ENCODE measurements at regions not wholly inside any gene's neighbourhood (a gene's known extent, or its start where the extent isn't known, plus 50 kb on each side); places are given as distances from the start of the nearest gene placed in this dataset.
A peak's percentile ranks its signal among the peaks of the same experiment; 100 is the strongest.

- H3K36me3 ChIP-seq (ENCODE audit: control insufficient read depth in 2 of 2, extremely low read depth in 1 of 2, insufficient read depth in 2 of 2, low read length in 2 of 2) = no peaks in the 10 kb centered on the region
- no peaks in the 10 kb centered on the region for H3K27me3 ChIP-seq (ENCODE audit: control insufficient read depth, extremely low read depth, insufficient read depth, low read length)
Observed at GRCh38 chr18:10401930-10402329, 52.5 kb upstream of the APCDD1 start.

GRCh38 chr18:10402871-10403559 is 51.4 kb upstream of the APCDD1 start:
- H3K79me2 ChIP-seq (ENCODE audit: control insufficient read depth, insufficient read depth, low read length) = no peaks in the 10 kb centered on the region
- no peak overlapping the region for H3K4me2 ChIP-seq (ENCODE audit: control insufficient read depth, extremely low read depth, insufficient read depth, low read depth, low read length)
- DNase-seq (ENCODE audit: low read depth, low spot score) = no peak
- TF ChIP-seq EZH2 (IDR thresholded peaks at IDR 0.05; ENCODE audit: low read length) (no peak), CTCF (optimal IDR thresholded peaks at IDR 0.05 in 1 of 3, IDR thresholded peaks at IDR 0.05 in 1 of 3, conservative IDR thresholded peaks at IDR 0.05 in 1 of 3; ENCODE audit: extremely low read depth in 1 of 3, insufficient read depth in 2 of 3, low read length in 3 of 3) (peak in 1 of 3 experiments; percentile 2)
- FAIRE-seq = no peak
- no peaks in the 10 kb centered on the region for H4K20me1 ChIP-seq (ENCODE audit: control insufficient read depth, extremely low read depth, insufficient read depth, low read length)
- peaks cover 9% of the 10 kb centered on the region for H3K4me1 ChIP-seq (ENCODE audit: control insufficient read depth, extremely low read depth, insufficient read depth, low read length)
- dilution Hi-C loops (cut with MboI; ENCODE audit: extremely low pct_ligation_motif_present, low sequenced_read_pairs) = no loop called here
- H3K9me1 ChIP-seq (ENCODE audit: control insufficient read depth, extremely low read depth, insufficient read depth, low read length) = no peaks in the 10 kb centered on the region
- no peak overlapping the region for H2AFZ ChIP-seq (ENCODE audit: control insufficient read depth, low read length)
- no peak overlapping the region for H3K4me3 ChIP-seq (ENCODE audit: control insufficient read depth in 2 of 3, extremely low read depth in 1 of 3, insufficient read depth in 2 of 3, low read depth in 1 of 3, low read length in 3 of 3)
- H3K27ac ChIP-seq (ENCODE audit: control insufficient read depth, insufficient read depth, low read length) = no peak overlapping the region
- H3K36me3 ChIP-seq (ENCODE audit: control insufficient read depth in 2 of 2, extremely low read depth in 1 of 2, insufficient read depth in 2 of 2, low read length in 2 of 2) = no peaks in the 10 kb centered on the region
- H3K27me3 ChIP-seq (ENCODE audit: control insufficient read depth, extremely low read depth, insufficient read depth, low read length) = no peaks in the 10 kb centered on the region
- no peaks in the 10 kb centered on the region for H3K9me3 ChIP-seq (ENCODE audit: control insufficient read depth, low read depth, low read length)
- no peak overlapping the region for H3K9ac ChIP-seq (ENCODE audit: control insufficient read depth, extremely low read depth, insufficient read depth, low read length)

More at GRCh38 chr18:10401930-10402329, 52.5 kb upstream of the APCDD1 start:
- H3K79me2 ChIP-seq (ENCODE audit: control insufficient read depth, insufficient read depth, low read length) = no peaks in the 10 kb centered on the region
- H3K4me3 ChIP-seq (ENCODE audit: control insufficient read depth in 2 of 3, extremely low read depth in 1 of 3, insufficient read depth in 2 of 3, low read depth in 1 of 3, low read length in 3 of 3) = no peak overlapping the region
- dilution Hi-C loops (cut with MboI; ENCODE audit: extremely low pct_ligation_motif_present, low sequenced_read_pairs) = no loop called here
- TF ChIP-seq CTCF (optimal IDR thresholded peaks at IDR 0.05 in 1 of 3, IDR thresholded peaks at IDR 0.05 in 1 of 3, conservative IDR thresholded peaks at IDR 0.05 in 1 of 3; ENCODE audit: extremely low read depth in 1 of 3, insufficient read depth in 2 of 3, low read length in 3 of 3) (no peak), EZH2 (IDR thresholded peaks at IDR 0.05; ENCODE audit: low read length) (no peak)
- no peak for DNase-seq (ENCODE audit: low read depth, low spot score)
- FAIRE-seq = no peak
- H3K4me2 ChIP-seq (ENCODE audit: control insufficient read depth, extremely low read depth, insufficient read depth, low read depth, low read length) = no peak overlapping the region
- no peaks in the 10 kb centered on the region for H3K9me1 ChIP-seq (ENCODE audit: control insufficient read depth, extremely low read depth, insufficient read depth, low read length)
- peaks cover 9% of the 10 kb centered on the region for H3K4me1 ChIP-seq (ENCODE audit: control insufficient read depth, extremely low read depth, insufficient read depth, low read length)
- H3K27ac ChIP-seq (ENCODE audit: control insufficient read depth, insufficient read depth, low read length) = no peak overlapping the region
- no peaks in the 10 kb centered on the region for H3K9me3 ChIP-seq (ENCODE audit: control insufficient read depth, low read depth, low read length)
- H3K9ac ChIP-seq (ENCODE audit: control insufficient read depth, extremely low read depth, insufficient read depth, low read length) = no peak overlapping the region
- H2AFZ ChIP-seq (ENCODE audit: control insufficient read depth, low read length) = no peak overlapping the region
- no peaks in the 10 kb centered on the region for H4K20me1 ChIP-seq (ENCODE audit: control insufficient read depth, extremely low read depth, insufficient read depth, low read length)

All from keratinocyte (primary cell).